Hepatocyte (in vitro differentiated cells): ENCODE measurements at regions not wholly inside any gene's neighbourhood (a gene's known extent, or its start where the extent isn't known, plus 50 kb on each side); places are given as distances from the start of the nearest gene placed in this dataset.

Source experiments
- DNase-seq: peaks from one replicate; pipeline ENCODE4 v3.0.0-alpha.2; 2016; ENCODE audit warnings: low spot score
- H2AFZ ChIP-seq: fragments of 200-600 bp; sonication (generic); 2 replicates; pipeline ENCODE4 v1.6.0; 2016; ENCODE audit warnings: antibody characterized with exemption, mild to moderate bottlenecking
- H3K27ac ChIP-seq: fragments of 200-600 bp; sonication (generic); 2 replicates; pipeline ENCODE4 v1.5.1; 2016; ENCODE audit warnings: mild to moderate bottlenecking
- H3K27me3 ChIP-seq: fragments of 200-600 bp; sonication (generic); 2 replicates; pipeline ENCODE4 v1.6.1; 2016
- H3K36me3 ChIP-seq: fragments of 200-600 bp; sonication (generic); replicated peaks from 2 replicates; pipeline ENCODE4 v1.5.1; 2016; ENCODE audit warnings: low read depth; ENCODE audit not compliant: insufficient read depth
- H3K4me1 ChIP-seq: fragments of 200-600 bp; sonication (generic); 2 replicates; pipeline ENCODE4 v1.5.1; 2016; ENCODE audit warnings: mild to moderate bottlenecking, moderate library complexity; ENCODE audit not compliant: insufficient read depth
- H3K4me2 ChIP-seq: fragments of 200-600 bp; sonication (generic); 2 replicates; pipeline ENCODE4 v1.6.0; 2016
- H3K4me3 ChIP-seq: fragments of 200-600 bp; sonication (generic); 2 replicates; pipeline ENCODE4 v1.5.1; 2016; ENCODE audit warnings: mild to moderate bottlenecking
- H3K79me2 ChIP-seq: fragments of 200-600 bp; sonication (generic); 2 replicates; pipeline ENCODE4 v1.6.0; 2017; ENCODE audit warnings: mild to moderate bottlenecking
- H3K9me2 ChIP-seq: fragments of 200-600 bp; sonication (generic); replicated peaks from 2 replicates; pipeline ENCODE4 v1.6.0; 2017; ENCODE audit warnings: mild to moderate bottlenecking; ENCODE audit not compliant: insufficient read depth
- H3K9me3 ChIP-seq: fragments of 200-600 bp; sonication (generic); 2 replicates; pipeline ENCODE4 v1.5.1; 2016; ENCODE audit warnings: low read depth, mild to moderate bottlenecking
- H4K20me1 ChIP-seq: fragments of 200-600 bp; sonication (generic); 2 replicates; pipeline ENCODE4 v1.6.0; 2016; ENCODE audit warnings: mild to moderate bottlenecking; ENCODE audit not compliant: insufficient read depth, poor library complexity, severe bottlenecking
- EZH2 ChIP-seq: fragments of 200-600 bp; sonication (generic); IDR thresholded peaks from 2 replicates; pipeline ENCODE4 v1.6.1; 2016; ENCODE audit warnings: antibody characterized with exemption, mild to moderate bottlenecking, borderline replicate concordance
- EZH2phosphoT487 ChIP-seq: fragments of 200-600 bp; sonication (generic); IDR thresholded peaks from one replicate; pipeline ENCODE4 v1.6.1; 2018; ENCODE audit warnings: antibody characterized with exemption, mild to moderate bottlenecking, low read depth, moderate library complexity; ENCODE audit not compliant: unreplicated experiment, severe bottlenecking
- WGBS: methylation state at CpG from one replicate; pipeline ENCODE4 v1.1.6; 2016; ENCODE audit warnings: low lambda C conversion rate; ENCODE audit errors: missing lambda C conversion rate; 5-methylcytosine and 5-hydroxymethylcytosine counted together
- TF ChIP-seq, protein P1 (sequence below): fragments of 200-600 bp; sonication (generic); IDR thresholded peaks from 2 replicates; pipeline ENCODE4 v1.5.1; 2016; ENCODE audit warnings: antibody characterized with exemption, mild to moderate bottlenecking; ENCODE audit not compliant: poor library complexity

DNA sequence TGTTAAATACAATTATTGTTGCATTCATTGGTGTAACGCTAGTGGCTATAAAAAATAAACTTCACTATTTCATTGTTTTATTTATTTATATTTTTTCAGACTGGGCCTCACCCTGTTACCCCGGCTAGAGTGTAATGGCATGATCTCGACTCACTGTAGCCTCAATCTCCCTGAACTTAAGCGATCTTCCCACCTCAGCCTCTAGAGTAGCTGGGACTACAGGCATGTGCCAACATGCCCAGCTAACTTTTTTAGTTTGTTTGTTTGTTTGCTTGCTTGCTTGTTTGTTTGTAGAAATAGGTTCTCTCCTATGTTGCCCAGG, 387.4 kb upstream of the PTBP2 start:
- Histone ChIP-seq H4K20me1 (no peaks in the 10 kb centered on the region), H3K36me3 (no peaks in the 10 kb centered on the region), H3K4me3 (no peak overlapping the region), H3K27me3 (no peaks in the 10 kb centered on the region), H3K9me2 (no peaks in the 10 kb centered on the region), H2AFZ (no peak overlapping the region), H3K79me2 (no peaks in the 10 kb centered on the region), H3K4me1 (no peaks in the 10 kb centered on the region), H3K27ac (no peak overlapping the region), H3K9me3 (no peaks in the 10 kb centered on the region), H3K4me2 (no peak overlapping the region)
- 95% methylated on average over 4 of the region's 4 CpGs for WGBS
- TF ChIP-seq EZH2 = no peak
- DNase-seq = no peak

DNA sequence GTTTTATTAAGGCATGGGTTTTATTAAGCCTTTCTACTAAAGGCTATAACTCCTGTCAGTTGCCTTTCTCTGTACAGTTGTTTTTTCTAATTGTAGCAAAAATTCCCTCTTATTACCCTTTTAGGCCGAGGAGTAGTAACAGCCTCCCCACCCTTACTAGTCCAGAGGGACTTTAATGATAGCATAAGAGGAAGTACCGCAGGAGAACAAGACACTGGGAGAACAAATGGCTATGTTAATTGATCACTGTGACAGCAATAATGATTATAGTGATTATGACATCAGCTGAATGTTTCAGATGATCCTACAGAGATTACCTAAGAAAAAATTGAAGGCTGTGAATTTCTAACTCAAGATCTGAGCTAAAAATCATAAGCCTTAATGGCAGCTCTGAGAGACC, 383.0 kb upstream of the PTBP2 start:
- no peaks in the 10 kb centered on the region for H3K4me1 ChIP-seq
- no peak for DNase-seq
- H3K36me3 ChIP-seq = no peaks in the 10 kb centered on the region
- H3K79me2 ChIP-seq = no peaks in the 10 kb centered on the region
- H2AFZ ChIP-seq = no peak overlapping the region
- no peaks in the 10 kb centered on the region for H3K9me3 ChIP-seq
- H4K20me1 ChIP-seq = no peaks in the 10 kb centered on the region
- no peaks in the 10 kb centered on the region for H3K9me2 ChIP-seq
- H3K4me2 ChIP-seq = no peak overlapping the region
- TF ChIP-seq, protein P1, sequence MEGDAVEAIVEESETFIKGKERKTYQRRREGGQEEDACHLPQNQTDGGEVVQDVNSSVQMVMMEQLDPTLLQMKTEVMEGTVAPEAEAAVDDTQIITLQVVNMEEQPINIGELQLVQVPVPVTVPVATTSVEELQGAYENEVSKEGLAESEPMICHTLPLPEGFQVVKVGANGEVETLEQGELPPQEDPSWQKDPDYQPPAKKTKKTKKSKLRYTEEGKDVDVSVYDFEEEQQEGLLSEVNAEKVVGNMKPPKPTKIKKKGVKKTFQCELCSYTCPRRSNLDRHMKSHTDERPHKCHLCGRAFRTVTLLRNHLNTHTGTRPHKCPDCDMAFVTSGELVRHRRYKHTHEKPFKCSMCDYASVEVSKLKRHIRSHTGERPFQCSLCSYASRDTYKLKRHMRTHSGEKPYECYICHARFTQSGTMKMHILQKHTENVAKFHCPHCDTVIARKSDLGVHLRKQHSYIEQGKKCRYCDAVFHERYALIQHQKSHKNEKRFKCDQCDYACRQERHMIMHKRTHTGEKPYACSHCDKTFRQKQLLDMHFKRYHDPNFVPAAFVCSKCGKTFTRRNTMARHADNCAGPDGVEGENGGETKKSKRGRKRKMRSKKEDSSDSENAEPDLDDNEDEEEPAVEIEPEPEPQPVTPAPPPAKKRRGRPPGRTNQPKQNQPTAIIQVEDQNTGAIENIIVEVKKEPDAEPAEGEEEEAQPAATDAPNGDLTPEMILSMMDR = no peak
- TF ChIP-seq EZH2 = no peak
- no peak overlapping the region for H3K4me3 ChIP-seq
- H3K27me3 ChIP-seq = no peaks in the 10 kb centered on the region
- 75% methylated on average over 2 of the region's 2 CpGs for WGBS
- no peak overlapping the region for H3K27ac ChIP-seq

DNA sequence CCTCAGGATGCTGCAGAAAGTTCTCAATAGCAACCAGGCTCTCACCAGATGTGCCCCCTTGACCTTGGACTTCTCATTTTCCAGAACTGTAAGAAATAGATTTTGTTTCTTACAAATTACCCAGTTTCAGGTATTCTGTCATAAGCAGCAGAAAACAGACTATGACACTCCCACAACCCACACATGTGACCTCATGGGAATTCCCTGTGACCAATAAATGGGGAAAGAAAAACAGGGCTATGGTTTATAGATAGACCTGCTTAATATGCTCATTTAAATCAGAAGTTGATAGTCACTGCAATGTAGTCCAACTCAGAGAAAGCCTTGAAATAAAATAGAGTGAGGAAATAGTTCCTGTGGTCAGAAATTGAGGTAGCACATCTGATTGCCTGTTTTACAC, 380.9 kb upstream of the PTBP2 start:
- DNase-seq = no peak
- no peak overlapping the region for H3K4me2 ChIP-seq
- no peaks in the 10 kb centered on the region for H3K36me3 ChIP-seq
- no peaks in the 10 kb centered on the region for H3K4me1 ChIP-seq
- no peak overlapping the region for H3K4me3 ChIP-seq
- TF ChIP-seq EZH2 = no peak
- TF ChIP-seq, protein P1 = no peak
- TF ChIP-seq EZH2phosphoT487 = no peak
- no peaks in the 10 kb centered on the region for H4K20me1 ChIP-seq
- H3K9me3 ChIP-seq = no peaks in the 10 kb centered on the region
- H3K79me2 ChIP-seq = no peaks in the 10 kb centered on the region
- H2AFZ ChIP-seq = no peak overlapping the region
- no peaks in the 10 kb centered on the region for H3K27me3 ChIP-seq
- H3K27ac ChIP-seq = no peak overlapping the region
- H3K9me2 ChIP-seq = no peaks in the 10 kb centered on the region

DNA sequence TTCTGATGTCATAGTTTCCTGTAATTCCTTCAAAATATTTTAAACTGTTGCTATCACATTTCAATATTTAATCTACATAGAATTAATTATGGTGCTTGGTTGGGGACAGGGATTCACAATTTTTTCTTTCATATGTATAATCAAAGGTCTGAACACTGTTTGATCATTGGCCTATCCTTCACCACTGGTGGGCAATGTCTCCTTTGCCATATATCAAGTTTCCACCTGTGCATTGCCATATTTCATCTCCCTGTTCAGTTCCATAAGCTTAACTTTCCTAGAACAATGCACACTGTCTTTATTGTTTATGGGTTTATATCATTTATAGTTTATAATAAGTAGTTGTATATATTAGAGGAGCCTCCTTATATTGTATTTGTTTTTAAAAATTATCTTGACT, 374.9 kb upstream of the PTBP2 start:
- no peak for TF ChIP-seq EZH2
- TF ChIP-seq EZH2phosphoT487 = no peak
- TF ChIP-seq, protein P1 = no peak
- no peaks in the 10 kb centered on the region for H3K36me3 ChIP-seq
- H3K27me3 ChIP-seq = no peaks in the 10 kb centered on the region
- DNase-seq = no peak
- H3K4me1 ChIP-seq = no peaks in the 10 kb centered on the region
- no peaks in the 10 kb centered on the region for H3K79me2 ChIP-seq
- H3K4me3 ChIP-seq = no peak overlapping the region
- H3K9me3 ChIP-seq = no peaks in the 10 kb centered on the region
- H4K20me1 ChIP-seq = no peaks in the 10 kb centered on the region
- H3K27ac ChIP-seq = no peak overlapping the region
- no peak overlapping the region for H3K4me2 ChIP-seq
- no peaks in the 10 kb centered on the region for H3K9me2 ChIP-seq
- H2AFZ ChIP-seq = no peak overlapping the region
